ENCODE measurements at regions not wholly inside any gene's neighbourhood (a gene's known extent, or its start where the extent isn't known, plus 50 kb on each side); places are given as distances from the start of the nearest gene placed in this dataset.

DNA sequence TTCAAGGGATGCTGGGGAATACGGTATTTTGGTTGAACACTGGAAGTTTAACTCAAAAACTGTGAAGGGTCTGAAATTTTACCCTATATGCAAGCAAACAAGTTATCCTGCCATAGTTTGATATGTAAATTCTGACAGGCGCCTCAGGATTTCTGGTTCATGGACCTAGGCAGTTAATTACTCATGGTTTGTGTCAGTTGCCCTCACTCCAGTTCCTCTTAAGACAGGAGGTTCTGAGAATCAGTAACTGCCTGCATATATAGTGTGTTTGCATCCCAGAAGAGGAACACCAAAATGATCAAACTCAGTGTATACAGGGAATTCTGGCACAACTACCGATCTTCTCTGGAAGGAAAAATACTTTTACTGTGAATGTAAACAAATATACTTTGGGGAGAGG is 360.4 kb upstream of the NWD2 start:
- Histone ChIP-seq H3K4me1 (ENCODE audit: control insufficient read depth in 2 of 2, insufficient read depth in 2 of 2, low read length in 2 of 2) (no peaks in the 10 kb centered on the region), H3K4me3 (ENCODE audit: low read length in 2 of 2) (no peak overlapping the region), H3K36me3 (ENCODE audit: control insufficient read depth in 2 of 2, insufficient read depth in 2 of 2, low read length in 2 of 2) (no peaks in the 10 kb centered on the region), H3K9ac (ENCODE audit: low read depth in 1 of 2, low read length in 2 of 2) (no peak overlapping the region), H3K27ac (ENCODE audit: low read depth in 2 of 2, low read length in 2 of 2) (no peak overlapping the region), H3K27me3 (ENCODE audit: control insufficient read depth in 2 of 2, insufficient read depth in 2 of 2, low read length in 2 of 2) (no peaks in the 10 kb centered on the region), H3K9me3 (ENCODE audit: control insufficient read depth in 2 of 2, low read length in 2 of 2) (no peaks in the 10 kb centered on the region)

DNA sequence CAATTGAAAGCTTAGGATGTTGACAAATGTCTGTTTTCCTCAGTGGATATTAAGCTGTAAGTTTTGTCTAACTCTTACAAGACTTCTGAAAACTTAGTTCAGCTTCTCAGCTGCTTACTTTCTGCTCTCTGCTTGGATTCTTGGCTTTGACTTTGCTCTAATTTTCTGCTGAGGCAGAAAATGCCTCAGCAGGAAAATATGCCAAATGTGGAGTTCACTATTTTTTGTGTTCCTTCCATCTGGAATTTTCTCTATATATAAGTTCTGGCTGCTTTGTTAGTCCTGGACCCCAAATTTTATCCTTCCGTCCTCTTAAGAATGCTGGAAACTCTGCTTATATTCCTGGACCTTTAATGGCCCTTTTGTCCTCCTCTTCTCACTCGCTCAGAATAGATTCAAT is 352.6 kb upstream of the NWD2 start:
- Histone ChIP-seq H3K9ac (ENCODE audit: low read depth in 1 of 2, low read length in 2 of 2) (no peak overlapping the region), H3K9me3 (ENCODE audit: control insufficient read depth in 2 of 2, low read length in 2 of 2) (no peaks in the 10 kb centered on the region), H3K27me3 (ENCODE audit: control insufficient read depth in 2 of 2, insufficient read depth in 2 of 2, low read length in 2 of 2) (no peaks in the 10 kb centered on the region), H3K4me3 (ENCODE audit: low read length in 2 of 2) (no peak overlapping the region), H3K27ac (ENCODE audit: low read depth in 2 of 2, low read length in 2 of 2) (no peak overlapping the region), H3K4me1 (ENCODE audit: control insufficient read depth in 2 of 2, insufficient read depth in 2 of 2, low read length in 2 of 2) (no peaks in the 10 kb centered on the region), H3K36me3 (ENCODE audit: control insufficient read depth in 2 of 2, insufficient read depth in 2 of 2, low read length in 2 of 2) (no peaks in the 10 kb centered on the region)

GRCh38 chr4:36900446-36900987 is 344.0 kb upstream of the NWD2 start:
- Histone ChIP-seq H3K27me3 (ENCODE audit: control insufficient read depth in 2 of 2, insufficient read depth in 2 of 2, low read length in 2 of 2) (no peaks in the 10 kb centered on the region), H3K4me3 (ENCODE audit: low read length in 2 of 2) (no peak overlapping the region), H3K9ac (ENCODE audit: low read depth in 1 of 2, low read length in 2 of 2) (no peak overlapping the region), H3K36me3 (ENCODE audit: control insufficient read depth in 2 of 2, insufficient read depth in 2 of 2, low read length in 2 of 2) (no peaks in the 10 kb centered on the region), H3K27ac (ENCODE audit: low read depth in 2 of 2, low read length in 2 of 2) (no peak overlapping the region), H3K9me3 (ENCODE audit: control insufficient read depth in 2 of 2, low read length in 2 of 2) (no peaks in the 10 kb centered on the region), H3K4me1 (ENCODE audit: control insufficient read depth in 2 of 2, insufficient read depth in 2 of 2, low read length in 2 of 2) (peaks cover 0 to 2% of the 10 kb centered on the region in 2 donors)

DNA sequence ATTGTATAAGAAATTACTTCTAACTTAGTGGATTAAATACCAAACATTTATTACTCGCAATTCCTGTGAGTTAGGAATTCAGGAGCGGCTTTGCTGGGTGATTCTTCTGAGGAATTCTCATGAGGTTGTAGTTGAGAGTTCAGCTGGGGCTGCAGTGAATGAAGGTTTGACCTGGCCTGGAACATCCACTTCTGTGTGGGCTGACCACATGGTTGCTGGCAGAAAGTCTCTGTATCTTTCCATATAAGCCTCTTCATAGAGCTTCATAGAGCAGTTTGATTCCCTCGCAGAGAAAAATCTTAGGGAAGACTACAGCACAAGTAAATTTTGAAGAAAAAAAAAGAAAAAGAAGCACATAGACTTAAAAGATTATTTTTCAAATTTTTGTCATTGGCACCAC is 339.7 kb upstream of the NWD2 start:
- Histone ChIP-seq H3K27me3 (ENCODE audit: control insufficient read depth in 2 of 2, insufficient read depth in 2 of 2, low read length in 2 of 2) (no peaks in the 10 kb centered on the region), H3K36me3 (ENCODE audit: control insufficient read depth in 2 of 2, insufficient read depth in 2 of 2, low read length in 2 of 2) (no peaks in the 10 kb centered on the region), H3K9ac (ENCODE audit: low read depth in 1 of 2, low read length in 2 of 2) (no peak overlapping the region), H3K4me3 (ENCODE audit: low read length in 2 of 2) (no peak overlapping the region), H3K27ac (ENCODE audit: low read depth in 2 of 2, low read length in 2 of 2) (no peak overlapping the region), H3K9me3 (ENCODE audit: control insufficient read depth in 2 of 2, low read length in 2 of 2) (no peaks in the 10 kb centered on the region), H3K4me1 (ENCODE audit: control insufficient read depth in 2 of 2, insufficient read depth in 2 of 2, low read length in 2 of 2) (peaks cover 0 to 2% of the 10 kb centered on the region in 2 donors)

DNA sequence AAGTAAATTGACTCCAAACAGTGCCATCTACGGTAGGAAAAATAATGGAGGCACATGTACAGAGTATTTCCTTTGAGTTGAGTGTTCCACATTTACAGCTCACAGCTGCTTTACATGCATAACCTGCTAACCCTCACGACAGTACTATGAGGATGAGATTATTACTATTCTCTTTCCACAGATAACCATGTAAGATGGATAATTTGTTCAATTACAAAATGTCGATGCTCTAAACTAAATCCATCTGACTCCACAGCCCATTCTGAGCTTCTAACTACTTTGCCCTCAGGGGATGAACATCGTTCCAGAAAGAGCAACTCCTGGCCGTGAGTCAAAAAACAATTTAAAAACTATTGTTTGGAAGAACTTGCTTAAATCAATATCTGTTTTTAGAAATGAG is 330.4 kb upstream of the NWD2 start:
- Histone ChIP-seq H3K36me3 (ENCODE audit: control insufficient read depth in 2 of 2, insufficient read depth in 2 of 2, low read length in 2 of 2) (no peaks in the 10 kb centered on the region), H3K9ac (ENCODE audit: low read depth in 1 of 2, low read length in 2 of 2) (no peak overlapping the region), H3K27me3 (ENCODE audit: control insufficient read depth in 2 of 2, insufficient read depth in 2 of 2, low read length in 2 of 2) (no peaks in the 10 kb centered on the region), H3K4me1 (ENCODE audit: control insufficient read depth in 2 of 2, insufficient read depth in 2 of 2, low read length in 2 of 2) (no peaks in the 10 kb centered on the region), H3K27ac (ENCODE audit: low read depth in 2 of 2, low read length in 2 of 2) (no peak overlapping the region), H3K4me3 (ENCODE audit: low read length in 2 of 2) (no peak overlapping the region), H3K9me3 (ENCODE audit: control insufficient read depth in 2 of 2, low read length in 2 of 2) (no peaks in the 10 kb centered on the region)

DNA sequence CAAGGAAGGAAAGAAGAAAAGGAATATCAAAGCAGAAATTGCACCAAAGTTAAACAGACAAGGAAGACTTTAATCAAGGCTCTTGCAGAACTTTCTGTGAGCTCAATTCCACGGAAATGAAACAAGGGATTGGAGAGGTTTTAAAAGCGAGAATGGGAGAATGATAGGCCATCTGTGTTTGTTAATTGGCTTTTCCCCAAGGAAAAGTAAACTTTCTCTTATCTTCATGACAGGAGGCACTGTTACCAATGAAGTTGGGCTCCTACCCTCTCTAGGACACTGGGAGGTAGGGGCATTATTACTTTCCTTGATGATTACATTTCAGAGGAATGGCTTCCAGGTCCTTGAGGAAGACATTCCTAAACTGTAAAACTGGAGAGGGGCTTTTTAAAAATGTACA is 328.8 kb upstream of the NWD2 start:
- Histone ChIP-seq H3K4me1 (ENCODE audit: control insufficient read depth in 2 of 2, insufficient read depth in 2 of 2, low read length in 2 of 2) (no peaks in the 10 kb centered on the region), H3K4me3 (ENCODE audit: low read length in 2 of 2) (no peak overlapping the region), H3K9ac (ENCODE audit: low read depth in 1 of 2, low read length in 2 of 2) (no peak overlapping the region), H3K27me3 (ENCODE audit: control insufficient read depth in 2 of 2, insufficient read depth in 2 of 2, low read length in 2 of 2) (no peaks in the 10 kb centered on the region), H3K36me3 (ENCODE audit: control insufficient read depth in 2 of 2, insufficient read depth in 2 of 2, low read length in 2 of 2) (no peaks in the 10 kb centered on the region), H3K27ac (ENCODE audit: low read depth in 2 of 2, low read length in 2 of 2) (no peak overlapping the region), H3K9me3 (ENCODE audit: control insufficient read depth in 2 of 2, low read length in 2 of 2) (no peaks in the 10 kb centered on the region)

- H3K9me3 ChIP-seq (ENCODE audit: control insufficient read depth in 2 of 2, low read length in 2 of 2), result no peaks in the 10 kb centered on the region
- H3K36me3 ChIP-seq (ENCODE audit: control insufficient read depth in 2 of 2, insufficient read depth in 2 of 2, low read length in 2 of 2), result no peaks in the 10 kb centered on the region
- no peak overlapping the region for H3K9ac ChIP-seq (ENCODE audit: low read depth in 1 of 2, low read length in 2 of 2)
- H3K4me3 ChIP-seq (ENCODE audit: low read length in 2 of 2), result no peak overlapping the region
- H3K4me1 ChIP-seq (ENCODE audit: control insufficient read depth in 2 of 2, insufficient read depth in 2 of 2, low read length in 2 of 2), result no peaks in the 10 kb centered on the region
- H3K27me3 ChIP-seq (ENCODE audit: control insufficient read depth in 2 of 2, insufficient read depth in 2 of 2, low read length in 2 of 2), result no peaks in the 10 kb centered on the region
- no peak overlapping the region for H3K27ac ChIP-seq (ENCODE audit: low read depth in 2 of 2, low read length in 2 of 2)
Measured at GRCh38 chr4:36917413-36917812, 327.1 kb upstream of the NWD2 start.

- Histone ChIP-seq H3K9ac (ENCODE audit: low read depth in 1 of 2, low read length in 2 of 2) (no peak overlapping the region), H3K36me3 (ENCODE audit: control insufficient read depth in 2 of 2, insufficient read depth in 2 of 2, low read length in 2 of 2) (no peaks in the 10 kb centered on the region), H3K4me1 (ENCODE audit: control insufficient read depth in 2 of 2, insufficient read depth in 2 of 2, low read length in 2 of 2) (no peaks in the 10 kb centered on the region), H3K4me3 (ENCODE audit: low read length in 2 of 2) (no peak overlapping the region), H3K27me3 (ENCODE audit: control insufficient read depth in 2 of 2, insufficient read depth in 2 of 2, low read length in 2 of 2) (no peaks in the 10 kb centered on the region), H3K9me3 (ENCODE audit: control insufficient read depth in 2 of 2, low read length in 2 of 2) (no peaks in the 10 kb centered on the region), H3K27ac (ENCODE audit: low read depth in 2 of 2, low read length in 2 of 2) (no peak overlapping the region)
Measured at GRCh38 chr4:36919721-36920120, 324.8 kb upstream of the NWD2 start.

DNA sequence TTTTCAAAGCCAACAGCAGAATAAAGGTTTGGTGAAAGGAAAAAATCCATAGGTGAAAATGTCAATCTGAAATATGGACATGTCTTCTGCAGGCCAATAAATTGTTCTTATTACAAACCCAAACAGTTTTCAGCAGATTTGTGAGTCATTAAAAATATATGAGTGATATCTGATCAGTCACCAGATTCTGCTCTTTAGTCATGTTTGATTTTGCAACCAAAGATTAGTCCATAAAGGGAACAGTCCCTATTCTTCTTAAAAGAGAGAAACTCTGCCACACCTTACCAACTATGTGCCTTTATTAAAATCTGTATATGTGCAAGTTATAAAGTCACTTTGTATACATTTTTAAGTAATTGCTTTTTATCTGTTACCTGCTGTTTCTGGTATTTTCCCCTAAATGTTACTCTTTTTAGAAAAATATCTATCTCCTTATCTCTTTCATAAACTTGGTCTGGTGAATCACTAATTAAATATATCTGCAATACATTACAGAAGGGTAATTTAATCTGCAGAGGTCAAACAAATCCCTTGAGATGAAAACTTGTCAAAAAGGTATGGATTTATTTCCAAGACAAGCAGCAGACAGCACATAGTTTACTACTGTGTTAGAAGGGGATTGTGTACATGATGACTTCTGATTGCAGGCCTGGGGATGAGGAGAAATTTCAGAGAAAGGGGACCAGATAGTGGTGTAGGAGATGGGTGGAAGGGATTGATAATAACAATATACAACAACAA is 322.9 kb upstream of the NWD2 start:
- Histone ChIP-seq H3K27me3 (ENCODE audit: control insufficient read depth in 2 of 2, insufficient read depth in 2 of 2, low read length in 2 of 2) (no peaks in the 10 kb centered on the region), H3K27ac (ENCODE audit: low read depth in 2 of 2, low read length in 2 of 2) (no peak overlapping the region), H3K9me3 (ENCODE audit: control insufficient read depth in 2 of 2, low read length in 2 of 2) (no peaks in the 10 kb centered on the region), H3K4me3 (ENCODE audit: low read length in 2 of 2) (no peak overlapping the region), H3K36me3 (ENCODE audit: control insufficient read depth in 2 of 2, insufficient read depth in 2 of 2, low read length in 2 of 2) (no peaks in the 10 kb centered on the region), H3K4me1 (ENCODE audit: control insufficient read depth in 2 of 2, insufficient read depth in 2 of 2, low read length in 2 of 2) (no peaks in the 10 kb centered on the region), H3K9ac (ENCODE audit: low read depth in 1 of 2, low read length in 2 of 2) (no peak overlapping the region)

GRCh38 chr4:36930562-36931111 is 313.9 kb upstream of the NWD2 start:
- H3K9me3 ChIP-seq (ENCODE audit: control insufficient read depth in 2 of 2, low read length in 2 of 2), result no peaks in the 10 kb centered on the region
- H3K9ac ChIP-seq (ENCODE audit: low read depth in 1 of 2, low read length in 2 of 2), result no peak overlapping the region
- H3K4me1 ChIP-seq (ENCODE audit: control insufficient read depth in 2 of 2, insufficient read depth in 2 of 2, low read length in 2 of 2), result no peaks in the 10 kb centered on the region
- H3K27me3 ChIP-seq (ENCODE audit: control insufficient read depth in 2 of 2, insufficient read depth in 2 of 2, low read length in 2 of 2), result no peaks in the 10 kb centered on the region
- no peak overlapping the region for H3K4me3 ChIP-seq (ENCODE audit: low read length in 2 of 2)
- H3K27ac ChIP-seq (ENCODE audit: low read depth in 2 of 2, low read length in 2 of 2), result no peak overlapping the region
- H3K36me3 ChIP-seq (ENCODE audit: control insufficient read depth in 2 of 2, insufficient read depth in 2 of 2, low read length in 2 of 2), result no peaks in the 10 kb centered on the region

Data from mucosa of rectum (tissue), 2 donors.